GM12874 (cell line): ENCODE measurements at regions not wholly inside any gene's neighbourhood (a gene's known extent, or its start where the extent isn't known, plus 50 kb on each side); places are given as distances from the start of the nearest gene placed in this dataset.

Source experiments
- TF ChIP-seq, protein P1 (sequence below): IDR thresholded peaks from 2 replicates; pipeline ENCODE4 v1.5.1; 2011; ENCODE audit warnings: low read depth, mild to moderate bottlenecking, control low read depth, low read length, moderate library complexity; ENCODE audit not compliant: insufficient read depth

DNA sequence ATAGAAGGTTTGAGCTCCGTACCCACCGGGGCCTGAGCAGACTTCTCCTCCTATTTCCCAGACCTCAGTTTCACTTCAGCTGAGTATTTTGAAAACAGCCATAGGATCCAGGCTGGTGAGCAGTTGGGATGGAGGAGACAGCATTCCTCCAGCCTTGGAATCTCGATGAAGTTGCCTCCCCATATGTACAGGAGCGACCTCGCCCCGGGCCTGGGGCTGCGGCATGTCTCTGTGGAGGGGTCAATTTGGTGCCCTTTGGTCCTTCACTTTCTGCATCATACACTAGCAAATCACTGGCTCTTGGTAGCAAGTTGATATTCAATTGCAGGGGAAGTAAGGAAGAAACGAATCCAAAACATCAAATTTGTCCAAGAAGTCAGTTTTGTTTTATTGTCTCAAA is 402.0 kb upstream of the IRX4 start:
- TF ChIP-seq, protein P1, sequence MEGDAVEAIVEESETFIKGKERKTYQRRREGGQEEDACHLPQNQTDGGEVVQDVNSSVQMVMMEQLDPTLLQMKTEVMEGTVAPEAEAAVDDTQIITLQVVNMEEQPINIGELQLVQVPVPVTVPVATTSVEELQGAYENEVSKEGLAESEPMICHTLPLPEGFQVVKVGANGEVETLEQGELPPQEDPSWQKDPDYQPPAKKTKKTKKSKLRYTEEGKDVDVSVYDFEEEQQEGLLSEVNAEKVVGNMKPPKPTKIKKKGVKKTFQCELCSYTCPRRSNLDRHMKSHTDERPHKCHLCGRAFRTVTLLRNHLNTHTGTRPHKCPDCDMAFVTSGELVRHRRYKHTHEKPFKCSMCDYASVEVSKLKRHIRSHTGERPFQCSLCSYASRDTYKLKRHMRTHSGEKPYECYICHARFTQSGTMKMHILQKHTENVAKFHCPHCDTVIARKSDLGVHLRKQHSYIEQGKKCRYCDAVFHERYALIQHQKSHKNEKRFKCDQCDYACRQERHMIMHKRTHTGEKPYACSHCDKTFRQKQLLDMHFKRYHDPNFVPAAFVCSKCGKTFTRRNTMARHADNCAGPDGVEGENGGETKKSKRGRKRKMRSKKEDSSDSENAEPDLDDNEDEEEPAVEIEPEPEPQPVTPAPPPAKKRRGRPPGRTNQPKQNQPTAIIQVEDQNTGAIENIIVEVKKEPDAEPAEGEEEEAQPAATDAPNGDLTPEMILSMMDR: no peak

DNA sequence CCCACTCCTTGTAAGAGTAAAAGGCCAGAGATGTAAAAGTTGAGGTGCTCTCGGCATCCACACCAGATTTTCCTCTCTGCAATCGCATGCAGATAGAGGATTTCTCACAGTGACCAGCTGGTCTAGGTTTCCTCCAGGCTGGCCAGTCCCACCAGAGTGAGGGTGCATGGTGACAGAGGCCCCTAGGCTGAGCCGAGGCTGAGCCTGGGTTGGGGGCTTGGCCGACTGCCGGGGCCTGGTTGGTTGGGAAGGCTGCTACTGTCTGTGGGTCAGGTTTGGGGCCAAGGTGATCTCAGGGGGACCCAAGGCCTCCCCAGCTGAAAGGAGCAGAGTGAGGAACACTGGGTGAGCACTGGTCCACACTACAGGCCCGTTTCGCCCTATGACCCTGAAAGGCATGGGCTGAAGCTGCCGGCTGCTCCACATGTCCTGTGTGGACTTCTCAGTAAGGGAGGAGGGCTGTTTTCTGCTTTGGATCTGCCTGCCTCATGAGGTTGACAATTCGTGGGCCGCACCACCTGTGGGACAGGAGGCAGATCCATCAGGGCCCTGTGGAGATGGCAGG is 400.8 kb upstream of the IRX4 start:
- TF ChIP-seq, protein P1: no peak

DNA sequence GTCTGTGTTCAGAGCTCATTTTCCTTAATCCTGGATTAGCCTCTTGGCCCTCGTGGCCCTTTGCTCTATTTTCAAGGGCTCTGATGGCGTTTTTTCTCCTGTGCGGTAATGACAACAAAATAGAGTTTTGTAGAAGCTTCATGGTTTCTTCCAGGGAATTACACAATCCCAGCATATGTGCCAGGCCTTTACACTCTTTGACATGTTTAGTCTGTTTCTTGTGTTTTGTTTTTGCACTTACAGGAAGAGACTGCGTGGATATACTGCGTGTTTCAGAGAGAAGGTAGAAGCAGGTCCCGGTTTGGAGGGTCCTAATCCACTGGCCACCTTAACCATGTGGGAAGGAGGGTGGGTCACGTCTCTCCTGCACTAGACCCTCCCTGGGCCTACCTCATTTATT is 400.2 kb upstream of the IRX4 start:
- TF ChIP-seq, protein P1: no peak

DNA sequence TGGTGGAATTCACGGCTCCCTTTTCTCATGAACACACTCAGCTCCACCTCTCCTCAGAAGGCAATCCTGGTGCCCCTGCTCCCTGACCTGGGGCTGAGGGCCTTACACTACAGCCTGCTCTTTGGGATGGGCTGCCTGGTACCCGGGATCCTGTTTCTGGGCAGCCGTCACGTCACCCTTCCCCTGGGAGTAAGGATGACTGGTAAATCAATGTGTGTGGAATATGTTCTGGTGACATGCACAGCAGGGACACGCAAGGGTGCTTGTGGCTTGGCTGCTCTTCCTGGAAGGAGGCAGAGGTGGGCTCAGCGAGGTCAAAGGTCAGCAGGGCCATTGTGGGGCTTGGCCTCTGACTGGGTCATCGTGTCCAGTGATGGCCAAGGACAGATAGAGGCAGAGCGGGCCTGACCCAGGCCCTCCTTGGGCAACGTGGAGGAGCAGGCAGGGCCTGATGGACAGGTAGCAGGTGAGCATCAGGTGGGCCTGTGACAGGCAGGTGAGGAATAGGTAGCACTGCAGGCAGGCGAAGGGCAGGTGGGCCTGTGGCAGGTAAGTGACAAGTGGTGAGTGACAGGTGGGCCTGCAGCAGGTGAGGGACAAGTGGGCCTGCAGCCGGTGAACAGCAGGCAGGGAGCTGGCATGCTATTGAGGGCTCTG is 399.4 kb upstream of the IRX4 start:
- TF ChIP-seq, protein P1: no peak

DNA sequence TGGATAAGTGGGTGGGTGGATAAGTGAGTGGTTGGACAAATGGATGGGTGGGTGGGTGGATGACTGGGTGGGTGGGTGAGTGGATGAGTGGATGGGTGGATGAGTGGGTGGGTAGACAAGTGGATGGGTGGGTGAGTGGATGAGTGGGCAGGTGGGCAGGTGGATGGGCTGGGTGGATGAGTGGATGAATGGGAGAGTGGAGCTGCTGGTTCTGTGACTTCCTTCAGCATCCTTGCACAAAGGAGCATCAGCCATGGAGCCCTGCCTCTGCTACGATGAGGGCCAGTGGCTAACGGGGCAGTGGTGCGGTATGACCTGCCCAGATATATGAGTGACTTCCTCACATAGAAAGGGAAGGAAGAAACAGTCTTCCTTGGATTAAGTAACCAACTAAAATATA is 398.7 kb upstream of the IRX4 start:
- TF ChIP-seq, protein P1: no peak

DNA sequence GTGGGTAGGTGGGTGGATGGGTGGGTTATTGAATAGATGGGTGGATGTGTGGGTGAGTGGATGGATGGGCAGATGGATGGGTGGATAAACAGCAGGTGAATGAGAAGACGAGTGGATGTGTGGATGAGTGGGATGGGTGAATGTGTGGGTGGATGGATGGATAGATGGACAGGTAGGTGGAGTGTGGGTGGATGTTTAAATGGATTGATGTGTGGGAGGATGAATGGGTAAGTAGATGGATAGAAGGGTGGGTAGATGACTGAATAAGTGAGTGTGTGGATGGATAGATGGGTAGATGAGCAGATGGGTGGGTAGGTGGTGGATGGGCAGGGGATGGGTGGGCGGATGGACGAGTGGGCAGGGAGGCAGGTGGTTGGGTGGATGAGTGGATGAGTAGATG is 397.6 kb upstream of the IRX4 start:
- TF ChIP-seq, protein P1: no peak

DNA sequence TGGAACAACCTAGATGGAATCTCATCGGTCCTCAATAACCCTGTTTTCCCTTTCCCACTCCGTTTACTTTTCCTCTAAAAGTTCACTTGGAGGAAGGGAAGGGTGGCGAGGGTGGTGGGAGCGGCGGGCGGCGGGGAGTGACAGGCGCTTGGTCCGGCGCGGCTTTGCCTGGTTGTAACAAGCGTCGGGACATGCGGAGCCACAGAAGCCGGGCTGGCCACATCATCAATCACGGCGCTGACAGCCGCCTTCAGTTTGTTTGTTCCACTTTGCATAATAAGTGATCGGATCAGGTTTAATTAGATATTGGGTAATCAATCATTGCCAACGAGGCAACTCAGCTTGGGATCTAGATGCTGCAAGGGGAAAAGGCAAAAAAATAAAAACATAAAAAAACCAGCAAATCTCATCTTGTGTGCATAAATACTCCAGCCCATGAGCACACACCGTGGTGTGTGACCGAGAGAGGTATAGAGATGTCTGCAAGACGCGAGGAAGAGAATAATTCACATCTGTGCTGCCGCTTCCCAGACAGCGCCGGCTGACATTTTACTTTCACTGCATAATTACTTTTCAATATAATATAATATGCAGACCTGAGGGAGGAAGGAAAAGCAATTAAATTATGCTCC is 396.2 kb upstream of the IRX4 start:
- TF ChIP-seq, protein P1: no peak
